Epithelial cell of proximal tubule (primary cell): ENCODE measurements at regions not wholly inside any gene's neighbourhood (a gene's known extent, or its start where the extent isn't known, plus 50 kb on each side); places are given as distances from the start of the nearest gene placed in this dataset.

Source experiments
- DNase-seq: peaks from one replicate; pipeline ENCODE4 v3.0.0-alpha.2; 2011; ENCODE audit warnings: low read depth
- H3K4me3 ChIP-seq: 2 replicates; pipeline ENCODE4 v1.5.1; 2011; ENCODE audit warnings: low read depth, mild to moderate bottlenecking, low read length
- CTCF ChIP-seq: conservative IDR thresholded peaks from 2 replicates; pipeline ENCODE4 v1.5.1; 2012; ENCODE audit warnings: low read depth, mild to moderate bottlenecking, low read length

DNA sequence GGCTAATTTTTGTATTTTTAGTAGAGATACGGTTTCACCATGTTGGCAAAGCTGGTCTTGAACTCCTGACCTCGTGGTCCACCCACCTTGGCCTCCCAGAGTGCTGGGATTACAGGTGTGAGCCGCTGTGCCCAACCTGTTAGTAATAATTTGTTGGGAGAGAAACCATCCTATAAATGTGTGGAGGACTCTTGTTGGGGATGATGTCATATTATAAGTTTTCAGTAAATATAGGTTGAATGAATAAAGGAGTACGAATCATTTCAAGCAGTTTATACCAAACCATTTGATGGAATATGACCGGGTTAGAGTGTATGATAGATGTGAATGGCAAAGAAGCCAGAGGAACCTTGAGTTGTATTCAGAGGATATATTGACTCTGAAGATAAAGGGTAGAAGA lies 240.8 kb downstream of the SAMD5 start:
- H3K4me3 ChIP-seq, result no peak overlapping the region
- TF ChIP-seq CTCF, result no peak
- DNase-seq, result no peak

DNA sequence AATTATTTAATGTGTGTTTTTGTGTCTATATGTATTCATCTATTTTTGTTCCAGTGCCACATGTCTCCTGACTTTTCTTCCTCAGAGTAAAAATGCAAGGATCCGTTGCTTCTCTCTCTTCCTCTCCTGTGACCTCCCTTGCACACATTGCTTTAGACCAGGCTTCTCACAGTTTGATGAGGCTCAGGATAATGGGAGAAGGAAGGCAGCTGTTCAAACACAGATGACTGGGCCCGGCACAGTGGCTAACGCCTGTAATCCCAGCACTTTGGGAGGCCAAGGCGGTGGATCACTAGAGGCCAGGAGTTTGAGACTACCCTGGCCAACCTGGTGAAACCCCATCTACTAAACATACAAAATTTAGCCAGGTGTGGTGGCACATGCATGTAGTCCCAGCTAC lies 241.9 kb downstream of the SAMD5 start:
- no peak for TF ChIP-seq CTCF
- no peak for DNase-seq

DNA sequence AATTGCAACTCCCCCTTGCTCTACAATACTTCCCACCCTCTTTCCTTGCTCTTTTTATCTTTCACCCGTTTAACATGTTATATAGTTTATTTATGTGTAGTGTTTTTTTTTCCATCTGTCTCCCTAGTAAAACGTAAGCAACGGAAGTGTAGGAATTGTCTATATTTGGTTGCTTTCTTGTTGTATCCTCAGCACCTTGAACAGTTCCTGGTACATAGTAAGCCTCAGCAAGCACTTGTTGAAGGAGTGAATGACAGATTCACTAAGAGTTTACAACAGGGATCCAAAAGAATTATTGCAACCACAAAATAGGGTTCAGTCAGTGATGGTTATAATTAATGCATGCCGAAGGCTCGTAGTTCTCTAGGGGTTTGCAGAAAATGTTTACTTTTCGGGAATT lies 242.7 kb downstream of the SAMD5 start:
- no peak for DNase-seq
- no peak for TF ChIP-seq CTCF
- H3K4me3 ChIP-seq, result no peak overlapping the region

More for the DNA sequence above, 241.9 kb downstream of the SAMD5 start:
- no peak overlapping the region for H3K4me3 ChIP-seq

- no peak for TF ChIP-seq CTCF
- no peak overlapping the region for H3K4me3 ChIP-seq
- no peak for DNase-seq
Observed at GRCh38 chr6:147752689-147753403, 244.4 kb downstream of the SAMD5 start.

DNA sequence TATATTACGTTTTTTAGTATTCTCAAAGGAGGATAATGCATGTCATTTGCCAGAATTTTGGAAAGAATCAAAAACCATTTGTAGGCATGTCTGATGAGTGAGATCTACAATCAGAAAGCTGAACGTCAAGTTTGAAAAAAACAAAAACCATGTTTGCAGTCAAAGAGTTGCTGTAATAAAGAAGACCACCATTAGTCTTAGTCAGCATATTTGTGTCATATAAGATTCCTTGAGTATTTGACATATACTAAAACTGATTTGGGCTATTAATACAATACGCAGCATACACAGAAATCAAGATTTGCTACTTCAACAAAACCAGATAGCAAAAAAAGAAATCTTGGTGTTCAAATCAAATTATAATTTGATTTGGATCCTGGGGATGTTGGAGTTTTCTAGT lies 247.5 kb downstream of the SAMD5 start:
- TF ChIP-seq CTCF, result no peak
- H3K4me3 ChIP-seq, result no peak overlapping the region
- no peak for DNase-seq

GRCh38 chr6:147756891-147757290 lies 248.4 kb downstream of the SAMD5 start:
- DNase-seq, result no peak
- no peak for TF ChIP-seq CTCF
- no peak overlapping the region for H3K4me3 ChIP-seq

DNA sequence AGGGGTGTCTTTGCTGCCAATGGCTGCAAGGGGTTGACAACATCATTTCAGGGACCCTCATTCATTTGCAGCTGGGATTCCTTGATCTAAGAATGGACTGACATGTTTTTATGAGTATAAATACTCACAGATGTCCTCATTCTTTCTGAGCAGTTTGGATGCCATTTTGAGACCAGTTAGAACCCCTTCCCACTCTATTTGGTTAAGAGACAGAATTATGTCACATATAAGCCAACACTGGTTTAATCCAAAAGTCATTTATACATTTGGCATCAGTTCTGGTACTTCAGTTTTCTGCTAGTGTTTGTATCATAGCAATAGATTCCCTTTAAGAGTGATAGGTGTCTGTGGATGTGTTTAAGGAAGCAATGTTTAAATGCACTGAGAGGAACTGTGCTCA lies 248.8 kb downstream of the SAMD5 start:
- DNase-seq, result no peak
- H3K4me3 ChIP-seq, result no peak overlapping the region
- no peak for TF ChIP-seq CTCF
